GM13977 (cell line): ENCODE measurements at regions not wholly inside any gene's neighbourhood (a gene's known extent, or its start where the extent isn't known, plus 50 kb on each side); places are given as distances from the start of the nearest gene placed in this dataset.

Experiments
- DNase-seq: peaks from one replicate; pipeline ENCODE4 v3.0.0; 2012; ENCODE audit warnings: low spot score
- in situ Hi-C: fragments of 300-500 bp; cut with MboI; formaldehyde crosslinking; loops from one replicate; pipeline ENCODE4 v1.12.0; 2022; ENCODE audit warnings: low sequenced_read_pairs, low pct_unique_long_range_greater_than_20kb, mixed read lengths, inconsistent platforms; ENCODE audit not compliant: unreplicated experiment
- TF ChIP-seq, protein P1 (sequence below): IDR thresholded peaks from 2 replicates; pipeline ENCODE4 v1.5.1; 2012; ENCODE audit warnings: mild to moderate bottlenecking, control low read depth; ENCODE audit not compliant: insufficient read depth; ENCODE audit errors: extremely low read depth, missing control alignments

GRCh38 chr21:35792569-35793305 lies 267.6 kb downstream of the SETD4 start:
- no peak for DNase-seq
- TF ChIP-seq, protein P1, sequence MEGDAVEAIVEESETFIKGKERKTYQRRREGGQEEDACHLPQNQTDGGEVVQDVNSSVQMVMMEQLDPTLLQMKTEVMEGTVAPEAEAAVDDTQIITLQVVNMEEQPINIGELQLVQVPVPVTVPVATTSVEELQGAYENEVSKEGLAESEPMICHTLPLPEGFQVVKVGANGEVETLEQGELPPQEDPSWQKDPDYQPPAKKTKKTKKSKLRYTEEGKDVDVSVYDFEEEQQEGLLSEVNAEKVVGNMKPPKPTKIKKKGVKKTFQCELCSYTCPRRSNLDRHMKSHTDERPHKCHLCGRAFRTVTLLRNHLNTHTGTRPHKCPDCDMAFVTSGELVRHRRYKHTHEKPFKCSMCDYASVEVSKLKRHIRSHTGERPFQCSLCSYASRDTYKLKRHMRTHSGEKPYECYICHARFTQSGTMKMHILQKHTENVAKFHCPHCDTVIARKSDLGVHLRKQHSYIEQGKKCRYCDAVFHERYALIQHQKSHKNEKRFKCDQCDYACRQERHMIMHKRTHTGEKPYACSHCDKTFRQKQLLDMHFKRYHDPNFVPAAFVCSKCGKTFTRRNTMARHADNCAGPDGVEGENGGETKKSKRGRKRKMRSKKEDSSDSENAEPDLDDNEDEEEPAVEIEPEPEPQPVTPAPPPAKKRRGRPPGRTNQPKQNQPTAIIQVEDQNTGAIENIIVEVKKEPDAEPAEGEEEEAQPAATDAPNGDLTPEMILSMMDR, result no peak
- in situ Hi-C loops, result no loop called here

- DNase-seq, result no peak
- TF ChIP-seq, protein P1, result no peak
- in situ Hi-C loops, result no loop called here
Measured at GRCh38 chr21:35791541-35792325, 268.6 kb downstream of the SETD4 start.

GRCh38 chr21:35783721-35784120 lies 276.6 kb downstream of the SETD4 start:
- in situ Hi-C loops, result no loop called here
- DNase-seq, result no peak
- TF ChIP-seq, protein P1, result no peak

DNA sequence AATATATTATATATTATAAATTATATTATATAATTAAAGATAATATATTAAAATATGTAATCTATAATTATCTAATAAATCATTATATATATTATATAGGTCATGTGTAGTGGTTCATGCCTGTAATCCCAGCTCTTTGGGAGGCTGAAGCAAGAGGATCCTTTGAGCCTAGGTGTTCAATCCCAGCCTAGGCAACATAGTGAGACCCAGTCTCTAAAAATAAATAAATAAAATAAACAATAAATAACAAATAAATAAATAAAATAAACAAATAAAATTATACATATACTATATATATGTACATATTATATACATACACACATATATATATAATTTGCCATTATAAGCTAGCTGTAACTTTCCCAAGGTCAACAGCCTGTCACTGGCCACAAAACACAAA lies 277.7 kb downstream of the SETD4 start:
- DNase-seq, result no peak
- TF ChIP-seq, protein P1, result no peak
- in situ Hi-C loops, result no loop called here

DNA sequence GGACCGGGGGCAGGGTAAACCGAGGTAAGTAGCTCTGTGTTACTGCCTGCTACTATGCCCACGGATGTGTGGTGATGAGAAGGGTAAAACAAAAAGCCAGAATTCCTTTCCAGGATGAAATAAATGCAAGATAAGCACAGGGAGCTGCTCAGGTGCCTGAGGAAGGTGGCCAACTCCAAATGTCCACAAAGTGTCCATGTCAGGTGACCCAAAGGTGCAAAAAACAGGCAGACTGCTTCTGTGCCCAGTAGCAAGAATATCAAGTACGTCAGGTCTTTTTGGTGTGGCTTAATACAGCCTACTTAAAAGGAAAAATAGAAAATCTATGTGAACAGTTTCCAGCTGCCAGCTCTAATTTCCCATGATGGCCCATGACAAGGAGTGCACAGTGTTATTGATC lies 279.3 kb downstream of the SETD4 start:
- in situ Hi-C loops, result no loop called here

More for the DNA sequence above, 279.3 kb downstream of the SETD4 start:
- TF ChIP-seq, protein P1, result no peak
- no peak for DNase-seq
